ENCODE measurements at regions not wholly inside any gene's neighbourhood (a gene's known extent, or its start where the extent isn't known, plus 50 kb on each side); places are given as distances from the start of the nearest gene placed in this dataset.

GRCh38 chr6:169969372-169970099 is 218.1 kb downstream of the ERMARD start:
- TF ChIP-seq FOS (IDR thresholded peaks at IDR 0.05; ENCODE audit: borderline replicate concordance, insufficient read depth, low read length) (no peak), POLR2A (IDR thresholded peaks at IDR 0.05; ENCODE audit: low read depth, low read length) (no peak), POLR2AphosphoS5 (IDR thresholded peaks at IDR 0.05; ENCODE audit: insufficient read depth, low read depth, low read length) (no peak), MAX (IDR thresholded peaks at IDR 0.05; ENCODE audit: insufficient read depth, insufficient read length) (no peak), EZH2 (IDR thresholded peaks at IDR 0.05; ENCODE audit: borderline replicate concordance, low read depth, low read length, severe bottlenecking) (no peak), CTCF (IDR thresholded peaks at IDR 0.05; ENCODE audit: extremely low read depth in 1 of 2, insufficient read depth in 1 of 2, low read depth in 1 of 2, low read length in 2 of 2) (no peak)
- POLR2A ChIA-PET: no interaction called here
- no peak overlapping the region for H2AFZ ChIP-seq (ENCODE audit: low read depth, low read length)
- H3K79me2 ChIP-seq (ENCODE audit: control insufficient read depth, insufficient read depth, low read length): no peaks in the 10 kb centered on the region
- no peak overlapping the region for H3K27ac ChIP-seq (ENCODE audit: insufficient read depth, low read depth, low read length)
- no peaks in the 10 kb centered on the region for H3K4me1 ChIP-seq (ENCODE audit: control insufficient read depth, extremely low read depth, insufficient read depth, low read length)
- DNase-seq (ENCODE audit: low read depth, low spot score) (no peak), FAIRE-seq (no peak)
- H4K20me1 ChIP-seq (replicated peaks; ENCODE audit: control insufficient read depth, extremely low read depth, insufficient read depth, low read length): no peaks in the 10 kb centered on the region
- intact Hi-C loops (cut with micrococcal nuclease) (no loop called here), dilution Hi-C loops (cut with MboI; ENCODE audit: extremely low pct_ligation_motif_present, low sequenced_read_pairs) (no loop called here)
- H3K9me3 ChIP-seq (replicated peaks; ENCODE audit: control insufficient read depth, insufficient read depth, low read length): no peaks in the 10 kb centered on the region
- CTCF ChIA-PET: interaction anchor here (0.6 to 9.4 kb wide), 2 partner anchors 138 to 169 kb away, joined by 3 to 70 read pairs; no protein-coding TSS in a partner anchor
- no TSS peak for BruUV-seq (replicated peaks)
- no peak overlapping the region for H3K4me2 ChIP-seq (ENCODE audit: insufficient read depth, low read length)
- no peaks in the 10 kb centered on the region for H3K36me3 ChIP-seq (ENCODE audit: control insufficient read depth in 2 of 2, extremely low read depth in 1 of 2, insufficient read depth in 2 of 2, low read length in 2 of 2)
- H3K4me3 ChIP-seq (replicated peaks in 1 of 3; ENCODE audit: insufficient read depth in 1 of 3, low read depth in 1 of 3, low read length in 3 of 3): no peak overlapping the region
- no peaks in the 10 kb centered on the region for H3K27me3 ChIP-seq (ENCODE audit: control insufficient read depth in 2 of 2, insufficient read depth in 2 of 2, low read length in 2 of 2)
- H3K9me1 ChIP-seq (replicated peaks; ENCODE audit: control insufficient read depth, extremely low read depth, insufficient read depth, low read length): no peaks in the 10 kb centered on the region
- no peak overlapping the region for H3K9ac ChIP-seq (replicated peaks; ENCODE audit: extremely low read depth, insufficient read depth, low read length)
